Parathyroid adenoma (tissue), 2 donors: ENCODE measurements at regions not wholly inside any gene's neighbourhood (a gene's known extent, or its start where the extent isn't known, plus 50 kb on each side); places are given as distances from the start of the nearest gene placed in this dataset.

Experiments
- H2AFZ ChIP-seq: fragments of 300-600 bp; sonication (generic); one replicate; pipeline ENCODE4 v1.7.0; 2017; ENCODE audit warnings: antibody characterized with exemption, mild to moderate bottlenecking
- H3K27ac ChIP-seq: fragments of 300-600 bp; sonication (generic); one replicate; pipeline ENCODE4 v1.7.0; 2017
- H3K27me3 ChIP-seq: fragments of 300-600 bp; sonication (generic); one replicate; pipeline ENCODE4 v1.7.0; 2017; ENCODE audit warnings: low read length; ENCODE audit not compliant: control insufficient read depth, insufficient read depth
- H3K36me3 ChIP-seq: fragments of 300-600 bp; sonication (generic); one replicate; pipeline ENCODE4 v1.7.0; 2017; ENCODE audit warnings: low read length; ENCODE audit not compliant: control insufficient read depth, insufficient read depth
- H3K4me1 ChIP-seq: fragments of 300-600 bp; sonication (generic); one replicate; pipeline ENCODE4 v1.7.0; 2017; ENCODE audit warnings: control low read depth
- H3K4me2 ChIP-seq: fragments of 300-600 bp; sonication (generic); one replicate; pipeline ENCODE4 v1.7.0; 2017; ENCODE audit warnings: low read length
- H3K4me3 ChIP-seq: fragments of 300-600 bp; sonication (generic); one replicate; pipeline ENCODE4 v1.7.0; 2017; ENCODE audit warnings: low read depth, low read length
- H3K79me2 ChIP-seq: fragments of 300-600 bp; sonication (generic); one replicate; pipeline ENCODE4 v1.7.0; 2017; ENCODE audit warnings: control low read depth
- H3K9ac ChIP-seq: fragments of 300-600 bp; sonication (generic); one replicate; pipeline ENCODE4 v1.7.0; 2017; ENCODE audit warnings: mild to moderate bottlenecking
- H3K9me3 ChIP-seq: fragments of 300-600 bp; sonication (generic); one replicate; pipeline ENCODE4 v1.7.0; 2017; ENCODE audit warnings: low read length; ENCODE audit not compliant: control insufficient read depth
- TF ChIP-seq, protein P1 (sequence below): fragments of 300-600 bp; sonication (generic); IDR thresholded peaks from one replicate; pipeline ENCODE4 v1.7.0; 2017; ENCODE audit warnings: antibody characterized with exemption, mild to moderate bottlenecking
- donor health status: primary hyperparathyroidism.

DNA sequence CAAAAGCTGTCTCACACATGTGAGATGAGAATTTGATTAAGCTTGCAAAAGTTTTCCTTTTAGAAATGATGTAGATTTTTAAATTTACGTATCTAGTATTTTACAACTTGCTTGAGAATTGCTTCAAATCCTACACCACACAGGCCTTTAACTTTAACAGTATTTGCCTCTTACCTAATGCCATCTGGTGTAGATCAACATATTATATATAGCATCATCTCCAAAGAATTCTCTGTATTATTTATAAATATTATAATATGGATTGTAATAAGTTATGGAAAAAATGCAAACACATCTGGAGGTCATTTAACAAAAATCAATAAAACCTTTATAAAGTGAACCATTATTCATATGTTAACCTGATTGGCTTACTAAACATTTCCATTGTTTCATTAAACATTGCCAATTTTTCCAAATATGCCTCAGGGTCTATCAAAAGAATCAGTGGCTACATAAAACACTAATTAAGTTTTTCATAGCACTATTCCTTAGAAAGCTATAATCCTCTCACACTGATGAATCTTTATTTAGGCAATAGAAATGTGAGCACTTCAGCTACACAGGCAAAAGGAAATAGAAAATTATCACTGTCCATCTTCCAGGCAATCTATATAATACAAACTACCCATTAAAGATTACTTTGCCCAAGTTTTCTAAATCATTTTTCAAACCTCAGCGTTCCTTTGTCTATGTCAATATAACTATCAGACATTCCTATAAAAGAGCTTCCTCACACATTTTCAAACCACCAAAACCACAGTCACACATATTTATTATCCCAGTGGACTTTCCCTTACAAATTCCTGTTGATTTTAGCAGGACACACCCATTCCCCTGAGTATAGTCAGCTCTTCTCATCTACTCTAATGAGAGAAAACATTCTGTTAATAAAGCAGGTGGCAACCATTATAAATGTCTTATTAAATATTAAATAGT lies 83.5 kb upstream of the INTU start:
- Histone ChIP-seq H3K36me3 (no peaks in the 10 kb centered on the region), H3K4me2 (no peak overlapping the region), H3K27ac (no peak overlapping the region), H2AFZ (no peak overlapping the region), H3K79me2 (no peaks in the 10 kb centered on the region), H3K9ac (no peak overlapping the region), H3K4me3 (no peak overlapping the region), H3K4me1 (no peaks in the 10 kb centered on the region), H3K27me3 (no peaks in the 10 kb centered on the region), H3K9me3 (no peaks in the 10 kb centered on the region)
- TF ChIP-seq, protein P1, sequence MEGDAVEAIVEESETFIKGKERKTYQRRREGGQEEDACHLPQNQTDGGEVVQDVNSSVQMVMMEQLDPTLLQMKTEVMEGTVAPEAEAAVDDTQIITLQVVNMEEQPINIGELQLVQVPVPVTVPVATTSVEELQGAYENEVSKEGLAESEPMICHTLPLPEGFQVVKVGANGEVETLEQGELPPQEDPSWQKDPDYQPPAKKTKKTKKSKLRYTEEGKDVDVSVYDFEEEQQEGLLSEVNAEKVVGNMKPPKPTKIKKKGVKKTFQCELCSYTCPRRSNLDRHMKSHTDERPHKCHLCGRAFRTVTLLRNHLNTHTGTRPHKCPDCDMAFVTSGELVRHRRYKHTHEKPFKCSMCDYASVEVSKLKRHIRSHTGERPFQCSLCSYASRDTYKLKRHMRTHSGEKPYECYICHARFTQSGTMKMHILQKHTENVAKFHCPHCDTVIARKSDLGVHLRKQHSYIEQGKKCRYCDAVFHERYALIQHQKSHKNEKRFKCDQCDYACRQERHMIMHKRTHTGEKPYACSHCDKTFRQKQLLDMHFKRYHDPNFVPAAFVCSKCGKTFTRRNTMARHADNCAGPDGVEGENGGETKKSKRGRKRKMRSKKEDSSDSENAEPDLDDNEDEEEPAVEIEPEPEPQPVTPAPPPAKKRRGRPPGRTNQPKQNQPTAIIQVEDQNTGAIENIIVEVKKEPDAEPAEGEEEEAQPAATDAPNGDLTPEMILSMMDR, result no peak

DNA sequence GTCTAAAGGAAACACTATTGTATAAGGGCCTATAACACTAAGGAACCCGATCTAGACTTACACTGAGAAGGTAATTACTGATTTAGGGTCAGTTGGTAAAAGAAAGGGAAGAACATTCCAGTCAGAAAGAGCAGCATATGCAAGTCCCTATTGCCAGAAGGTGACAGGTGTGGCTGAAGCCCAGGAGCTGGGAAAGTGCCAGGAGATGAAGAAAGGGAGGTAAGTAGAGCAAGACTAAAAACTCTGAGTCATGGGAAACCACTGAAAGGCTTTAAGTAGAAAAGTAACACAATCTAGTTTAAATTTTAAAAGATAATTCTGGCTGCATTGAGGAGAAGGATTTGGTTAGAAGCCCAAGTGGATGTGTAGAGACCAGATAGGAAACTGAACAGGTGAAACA lies 77.7 kb upstream of the INTU start:
- no peak overlapping the region for H3K9ac ChIP-seq
- H3K4me3 ChIP-seq, result no peak overlapping the region
- no peaks in the 10 kb centered on the region for H3K9me3 ChIP-seq
- no peaks in the 10 kb centered on the region for H3K36me3 ChIP-seq
- H3K27me3 ChIP-seq, result no peaks in the 10 kb centered on the region
- H3K27ac ChIP-seq, result no peak overlapping the region
- H3K79me2 ChIP-seq, result no peaks in the 10 kb centered on the region
- TF ChIP-seq, protein P1, result no peak
- no peak overlapping the region for H2AFZ ChIP-seq
- H3K4me1 ChIP-seq, result no peaks in the 10 kb centered on the region
- H3K4me2 ChIP-seq, result no peak overlapping the region

DNA sequence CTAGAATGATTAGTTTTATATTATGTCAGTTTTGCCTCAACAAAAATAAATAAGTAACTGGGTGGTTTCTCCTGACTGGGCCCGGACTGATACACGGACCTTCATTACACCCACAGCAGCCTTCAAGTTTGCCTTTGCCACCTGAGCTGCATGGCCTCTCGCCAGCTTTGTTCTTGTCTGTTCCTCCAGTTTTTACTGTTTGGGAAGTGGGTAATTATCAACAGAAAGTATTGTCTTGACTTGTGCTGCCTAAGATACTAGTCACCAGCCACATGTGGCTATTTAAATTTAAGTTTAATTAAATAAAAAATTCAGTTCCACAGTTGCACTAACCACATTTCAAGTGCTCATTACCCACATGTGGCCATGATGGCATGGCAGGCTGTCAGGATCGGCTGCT lies 74.7 kb upstream of the INTU start:
- Histone ChIP-seq H3K4me1 (no peaks in the 10 kb centered on the region), H3K79me2 (no peaks in the 10 kb centered on the region), H3K9ac (no peak overlapping the region), H3K4me2 (no peak overlapping the region), H2AFZ (no peak overlapping the region), H3K27ac (no peak overlapping the region), H3K4me3 (no peak overlapping the region), H3K27me3 (no peaks in the 10 kb centered on the region), H3K36me3 (no peaks in the 10 kb centered on the region), H3K9me3 (no peaks in the 10 kb centered on the region)
- TF ChIP-seq, protein P1, result no peak

DNA sequence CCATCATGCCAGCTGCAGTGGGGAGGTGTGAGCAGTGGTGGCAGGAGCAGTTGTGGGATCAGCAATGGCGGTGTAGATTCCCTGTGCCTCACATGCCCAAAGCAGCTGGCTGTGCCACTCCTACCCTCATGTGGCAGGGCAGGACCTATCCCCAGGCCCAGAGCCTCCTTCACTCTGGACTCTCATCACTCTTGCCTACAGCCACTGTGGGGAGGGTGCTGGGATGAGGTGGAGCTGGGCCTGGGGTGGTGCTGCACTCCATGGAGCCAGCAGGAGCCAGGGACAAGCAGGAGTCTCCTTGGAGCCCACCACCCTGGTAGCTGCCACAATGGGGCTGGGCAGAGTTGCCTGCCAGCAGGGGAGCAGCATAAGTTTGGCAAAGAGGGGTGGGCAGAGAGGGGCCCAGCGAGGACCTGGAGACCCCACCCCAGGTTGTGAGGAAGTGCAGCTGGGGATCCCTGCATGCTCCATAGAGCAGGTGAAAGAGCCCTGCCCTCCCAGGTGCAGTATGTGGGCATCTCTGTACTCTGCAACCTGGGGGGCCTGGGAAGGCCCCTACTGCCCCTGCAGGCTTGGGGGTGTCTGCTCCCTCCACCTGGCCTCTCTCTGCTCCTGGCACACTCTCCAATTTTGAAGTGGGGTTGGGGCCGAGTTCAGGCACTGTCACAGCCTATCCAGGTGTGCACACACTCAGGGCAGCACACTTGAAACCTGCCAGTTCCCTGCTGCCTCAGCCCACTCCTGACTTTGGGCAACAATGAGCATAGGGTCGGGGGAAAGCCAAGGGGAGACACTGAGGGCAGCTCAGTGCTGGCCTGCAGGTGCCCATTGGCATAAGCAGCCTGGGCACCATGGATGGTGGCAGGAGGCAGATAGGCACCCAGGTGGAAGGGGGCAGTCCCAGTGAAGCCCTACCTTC lies 74.0 kb upstream of the INTU start:
- no peaks in the 10 kb centered on the region for H3K9me3 ChIP-seq
- no peak overlapping the region for H3K9ac ChIP-seq
- H3K36me3 ChIP-seq, result no peaks in the 10 kb centered on the region
- no peak overlapping the region for H2AFZ ChIP-seq
- H3K27me3 ChIP-seq, result no peaks in the 10 kb centered on the region
- no peaks in the 10 kb centered on the region for H3K4me1 ChIP-seq
- H3K4me3 ChIP-seq, result no peak overlapping the region
- no peak overlapping the region for H3K27ac ChIP-seq
- TF ChIP-seq, protein P1, result no peak
- H3K79me2 ChIP-seq, result no peaks in the 10 kb centered on the region
- H3K4me2 ChIP-seq, result no peak overlapping the region
